SHP77 treated with DMSO at 0.1 percent for 48 hours (cell line): ENCODE measurements at regions not wholly inside any gene's neighbourhood (a gene's known extent, or its start where the extent isn't known, plus 50 kb on each side); places are given as distances from the start of the nearest gene placed in this dataset.

Experiments
- DNase-seq: peaks from one replicate; lab custom pipeline; 2025; lab: John Stamatoyannopoulos, UW

DNA sequence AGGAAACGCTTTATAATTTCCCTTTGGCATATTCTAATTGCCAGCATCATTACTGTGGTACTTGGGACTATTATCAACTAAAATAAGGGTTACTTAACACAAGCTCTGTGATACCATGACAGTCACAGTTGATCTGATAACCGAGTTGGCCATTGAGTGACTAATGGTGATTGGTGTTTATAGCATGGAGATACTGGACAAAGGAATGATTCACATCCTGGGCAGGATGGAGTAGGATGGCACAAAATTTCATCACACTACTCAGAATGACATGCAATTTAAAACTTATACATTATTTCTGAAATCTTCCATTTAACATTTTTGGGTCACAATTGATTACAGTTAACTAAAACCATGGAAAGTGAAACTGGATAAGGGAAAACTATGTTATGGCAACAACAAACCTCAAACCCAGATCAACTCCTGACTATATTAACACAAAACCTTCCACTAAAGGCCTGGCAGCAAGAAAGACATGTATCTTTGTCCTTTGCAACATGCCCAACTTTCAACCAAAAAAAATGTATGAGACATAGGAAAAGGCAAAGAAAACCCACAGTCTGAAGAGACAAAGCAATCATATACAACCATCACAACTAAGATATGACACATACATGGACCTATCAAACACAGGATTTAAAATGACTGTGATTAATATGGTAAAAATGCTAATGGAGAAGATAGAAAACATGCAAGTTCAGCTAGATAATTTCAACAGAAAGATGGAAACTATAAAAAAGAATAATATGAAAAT is 208.5 kb upstream of the NRP1 start:
- no peak for DNase-seq

DNA sequence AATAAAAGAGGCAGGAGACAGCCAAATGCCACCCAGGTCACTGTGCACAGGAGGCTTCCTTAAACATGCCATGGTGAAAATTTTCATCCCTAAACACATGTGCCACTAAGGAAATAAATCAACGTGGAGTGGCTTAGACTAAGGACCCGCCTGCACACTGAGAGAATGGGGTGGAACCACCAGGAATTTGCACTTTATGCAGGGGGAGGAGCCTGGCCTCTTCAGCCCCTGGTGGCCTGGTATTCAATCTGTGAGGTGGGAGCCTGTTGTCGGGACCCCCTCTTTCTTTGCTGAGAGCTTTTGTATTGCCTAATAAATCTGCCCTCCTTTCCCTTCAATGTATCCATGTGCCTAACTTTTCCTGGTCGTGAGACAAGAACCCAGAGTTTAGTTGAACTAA is 204.6 kb upstream of the NRP1 start:
- DNase-seq = no peak

DNA sequence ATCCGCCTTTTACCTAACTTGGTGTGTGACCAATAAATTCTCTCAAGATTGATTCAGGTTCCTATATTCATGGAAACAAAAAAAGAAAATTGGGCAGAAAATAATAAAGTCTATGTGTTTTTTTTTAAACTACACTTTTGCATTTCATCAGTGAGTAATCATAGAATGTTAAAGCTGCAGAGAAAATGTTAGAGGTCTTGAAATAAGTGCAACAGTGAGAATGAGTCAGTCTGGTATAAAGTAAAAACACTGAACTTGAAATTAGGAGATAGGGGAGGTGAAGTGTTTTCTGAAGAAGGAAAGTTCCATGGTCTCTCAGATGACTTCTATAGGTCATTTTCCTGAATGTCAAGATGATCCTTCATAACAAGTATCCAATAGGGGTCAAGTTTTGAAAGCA is 202.6 kb upstream of the NRP1 start:
- no peak for DNase-seq

- DNase-seq = no peak
Observed at GRCh38 chr10:33536508-33536907, 202.0 kb upstream of the NRP1 start.

GRCh38 chr10:33535866-33536265 is 201.4 kb upstream of the NRP1 start:
- no peak for DNase-seq

- DNase-seq = no peak
Observed at GRCh38 chr10:33534416-33534815, 199.9 kb upstream of the NRP1 start.

GRCh38 chr10:33533612-33534011 is 199.1 kb upstream of the NRP1 start:
- DNase-seq = no peak

DNA sequence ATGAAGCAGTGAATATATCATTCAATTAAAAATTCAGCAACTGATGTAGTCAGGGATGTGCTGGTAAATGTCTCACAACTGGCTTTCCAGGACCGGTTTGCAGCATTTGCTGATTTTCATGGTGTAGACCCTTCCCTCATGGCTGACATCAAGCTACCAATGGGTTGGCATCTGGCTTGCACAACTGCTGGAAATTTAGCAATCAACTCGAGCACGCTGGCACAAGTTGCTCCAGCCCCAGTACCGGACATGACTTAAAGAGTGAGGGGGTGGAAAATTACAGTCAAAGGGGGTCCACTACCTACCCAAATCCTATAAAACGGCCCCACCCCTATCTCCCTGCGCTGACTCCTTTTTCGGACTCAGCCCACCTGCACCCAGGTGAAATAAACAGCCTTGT is 198.4 kb upstream of the NRP1 start:
- no peak for DNase-seq

DNA sequence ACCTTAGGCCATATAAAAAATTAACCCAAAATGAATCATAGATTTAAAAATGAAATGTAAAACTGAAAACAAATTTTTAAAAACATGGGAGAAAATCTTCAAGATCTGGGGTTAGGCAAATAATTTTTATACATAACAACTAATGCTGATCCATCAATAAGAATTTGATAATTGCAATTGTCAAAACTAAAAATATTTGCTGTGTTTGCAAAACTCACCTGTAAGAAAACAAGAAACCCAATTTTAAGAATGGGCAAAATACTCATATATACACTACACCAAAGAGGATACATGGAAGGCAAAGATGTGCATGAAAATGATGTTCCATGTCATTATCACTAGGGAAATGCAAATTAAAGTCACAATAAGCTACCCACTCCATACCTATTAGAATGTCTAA is 194.8 kb upstream of the NRP1 start:
- DNase-seq = no peak

DNA sequence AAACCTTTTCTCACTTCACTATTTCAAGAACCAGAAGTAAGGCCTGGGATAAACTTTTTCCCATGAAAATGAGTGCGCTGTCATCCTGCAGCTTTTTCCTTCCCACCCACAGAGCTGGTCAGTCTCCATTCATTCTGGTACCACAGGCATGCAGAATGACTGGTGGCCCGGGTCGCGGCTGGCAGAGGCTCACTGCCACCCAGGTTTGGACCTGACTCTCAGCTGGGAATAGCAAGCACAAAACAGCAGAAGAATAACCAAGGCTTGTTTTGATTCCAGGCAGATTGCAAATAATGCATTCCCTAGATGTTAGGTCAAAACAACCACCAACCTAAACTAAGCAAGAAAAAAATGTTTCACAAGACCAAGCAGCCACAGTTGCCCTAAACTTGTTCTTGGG is 190.5 kb upstream of the NRP1 start:
- no peak for DNase-seq

- DNase-seq = no peak
Observed at GRCh38 chr10:33524041-33524440, 189.6 kb upstream of the NRP1 start.

DNA sequence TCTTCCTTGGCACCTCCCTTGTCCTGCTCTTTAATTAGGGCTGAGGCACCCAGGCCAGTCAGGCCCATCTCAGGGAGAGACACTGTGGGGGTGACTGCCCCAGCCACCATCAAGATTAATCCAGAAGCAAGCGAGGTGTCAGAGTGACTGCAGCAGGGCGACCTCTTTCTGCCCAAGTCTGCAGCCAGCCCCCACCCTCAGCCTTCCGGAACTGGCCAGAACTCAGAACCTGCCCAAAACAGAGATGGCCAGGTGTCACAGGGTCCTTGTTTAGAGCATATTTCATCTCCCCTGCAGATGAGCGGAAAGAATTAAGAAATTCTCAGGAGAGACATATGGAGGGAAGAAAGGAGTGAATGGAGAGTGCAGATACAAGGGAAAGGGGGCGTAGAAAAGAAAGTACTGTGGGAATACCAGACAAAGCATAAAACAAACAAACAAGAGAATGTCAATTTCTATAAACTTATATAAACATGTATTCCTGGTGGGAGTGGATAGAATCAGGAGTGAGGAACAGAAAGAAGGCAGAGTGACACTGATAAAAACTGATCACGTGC is 188.8 kb upstream of the NRP1 start:
- DNase-seq = no peak

DNA sequence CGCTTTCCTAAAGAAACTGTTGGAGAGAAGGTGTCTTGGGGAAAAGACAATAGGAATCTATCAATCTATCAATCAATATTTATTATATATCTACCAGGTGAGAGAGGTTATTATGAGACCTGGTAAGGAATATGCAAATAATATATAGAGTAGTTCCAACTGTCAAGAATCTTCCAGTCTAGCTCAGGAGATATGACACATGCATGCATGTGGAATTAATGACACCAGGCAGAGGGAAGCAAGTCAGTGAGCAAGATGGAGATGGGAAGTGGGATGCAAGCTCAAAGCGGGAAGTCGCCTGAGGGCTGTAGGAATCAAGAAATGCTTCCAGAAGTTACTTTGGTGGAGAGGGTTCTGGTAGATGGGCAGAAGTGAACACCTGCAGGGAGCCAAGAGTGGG is 187.4 kb upstream of the NRP1 start:
- DNase-seq = no peak

GRCh38 chr10:33521062-33521461 is 186.6 kb upstream of the NRP1 start:
- DNase-seq = no peak

DNA sequence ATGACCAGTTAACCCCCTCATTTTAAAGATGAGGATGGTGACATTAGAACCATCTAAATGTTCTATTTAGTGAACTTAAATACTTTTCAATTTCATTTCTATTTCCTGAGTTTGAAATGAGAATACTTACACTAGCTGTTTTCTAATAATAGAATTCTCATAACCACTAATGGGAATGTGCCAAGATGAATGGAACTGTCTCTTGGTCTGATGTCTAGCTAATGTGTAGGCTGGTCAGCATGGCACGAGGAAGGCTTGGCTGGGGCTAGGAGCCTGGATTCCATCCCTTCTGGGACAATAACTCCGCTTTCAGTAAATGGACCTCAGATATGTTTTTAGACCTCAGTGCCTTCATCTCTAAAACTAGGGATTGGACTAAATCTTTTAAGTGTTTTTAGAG is 185.8 kb upstream of the NRP1 start:
- DNase-seq = no peak

DNA sequence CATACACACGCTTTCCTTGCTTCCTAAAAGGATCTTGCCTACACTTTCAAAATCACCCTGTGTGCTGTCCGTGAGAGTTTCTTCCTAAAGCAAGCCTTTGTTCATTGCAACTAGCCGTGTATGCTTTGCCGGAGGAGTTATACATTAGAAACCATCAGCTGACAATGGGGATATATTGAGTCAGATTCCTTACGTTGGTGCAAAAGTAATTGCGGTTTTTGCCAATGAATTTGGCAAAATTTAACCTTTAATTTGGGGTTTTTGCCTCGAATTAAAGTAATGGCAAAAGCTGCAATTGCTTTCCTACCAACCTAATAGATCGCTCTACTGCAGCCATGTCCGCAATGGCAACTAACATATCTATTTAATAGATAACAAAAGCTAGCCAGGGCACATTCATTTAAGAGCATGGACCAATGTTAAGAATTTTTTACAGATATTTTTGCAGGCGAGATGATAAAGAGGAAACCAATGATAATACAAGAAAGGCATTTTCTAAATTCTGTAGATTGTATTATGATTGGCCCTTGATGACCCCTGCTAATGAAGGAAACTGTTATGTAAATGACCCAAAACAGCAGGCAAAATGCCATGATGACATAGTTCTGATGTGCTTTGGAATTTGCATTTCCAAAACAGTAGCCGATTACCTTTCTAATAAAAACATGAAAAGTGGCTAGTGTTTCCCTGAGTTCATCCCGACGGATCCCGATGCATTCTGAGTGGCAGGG is 184.8 kb upstream of the NRP1 start:
- DNase-seq = no peak

DNA sequence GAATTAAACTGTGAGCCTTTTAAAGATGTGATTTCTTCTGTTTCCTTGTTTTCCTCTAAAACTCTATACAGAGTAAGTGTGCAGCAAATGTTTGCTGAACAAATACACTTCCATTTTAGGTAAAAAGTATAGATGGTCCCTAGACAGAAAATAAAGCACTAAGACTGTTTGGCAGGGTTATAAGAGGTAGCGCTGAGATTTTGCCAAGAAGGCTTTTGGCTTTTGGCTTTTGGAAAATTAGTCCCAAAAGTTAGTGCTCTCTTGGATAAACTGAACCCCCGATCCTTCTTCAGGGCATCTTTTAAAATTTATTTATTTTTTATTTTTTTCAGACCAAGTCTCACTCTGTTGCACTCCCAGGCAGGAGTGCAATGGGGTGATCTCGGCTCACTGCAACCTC is 175.7 kb upstream of the NRP1 start:
- no peak for DNase-seq

GRCh38 chr10:33509231-33509831 is 174.9 kb upstream of the NRP1 start:
- DNase-seq = peak; percentile 48

- DNase-seq = no peak
Observed at GRCh38 chr10:33507662-33508425, 173.4 kb upstream of the NRP1 start.

- DNase-seq = no peak
Observed at GRCh38 chr10:33506838-33507661, 172.6 kb upstream of the NRP1 start.

GRCh38 chr10:33506391-33506790 is 171.9 kb upstream of the NRP1 start:
- DNase-seq = no peak
